ENCODE measurements at regions not wholly inside any gene's neighbourhood (a gene's known extent, or its start where the extent isn't known, plus 50 kb on each side); places are given as distances from the start of the nearest gene placed in this dataset.

GRCh38 chr6:86477500-86478148 is 459.7 kb upstream of the HTR1E start:
- TF ChIP-seq EZH2 (IDR thresholded peaks at IDR 0.05) (no peak), POLR2AphosphoS5 (IDR thresholded peaks at IDR 0.05; ENCODE audit: borderline replicate concordance, low read depth, low read length) (no peak)

All from SK-N-MC (cell line).